ENCODE measurements at regions not wholly inside any gene's neighbourhood (a gene's known extent, or its start where the extent isn't known, plus 50 kb on each side); places are given as distances from the start of the nearest gene placed in this dataset.
A peak's percentile ranks its signal among the peaks of the same experiment; 100 is the strongest.

DNA sequence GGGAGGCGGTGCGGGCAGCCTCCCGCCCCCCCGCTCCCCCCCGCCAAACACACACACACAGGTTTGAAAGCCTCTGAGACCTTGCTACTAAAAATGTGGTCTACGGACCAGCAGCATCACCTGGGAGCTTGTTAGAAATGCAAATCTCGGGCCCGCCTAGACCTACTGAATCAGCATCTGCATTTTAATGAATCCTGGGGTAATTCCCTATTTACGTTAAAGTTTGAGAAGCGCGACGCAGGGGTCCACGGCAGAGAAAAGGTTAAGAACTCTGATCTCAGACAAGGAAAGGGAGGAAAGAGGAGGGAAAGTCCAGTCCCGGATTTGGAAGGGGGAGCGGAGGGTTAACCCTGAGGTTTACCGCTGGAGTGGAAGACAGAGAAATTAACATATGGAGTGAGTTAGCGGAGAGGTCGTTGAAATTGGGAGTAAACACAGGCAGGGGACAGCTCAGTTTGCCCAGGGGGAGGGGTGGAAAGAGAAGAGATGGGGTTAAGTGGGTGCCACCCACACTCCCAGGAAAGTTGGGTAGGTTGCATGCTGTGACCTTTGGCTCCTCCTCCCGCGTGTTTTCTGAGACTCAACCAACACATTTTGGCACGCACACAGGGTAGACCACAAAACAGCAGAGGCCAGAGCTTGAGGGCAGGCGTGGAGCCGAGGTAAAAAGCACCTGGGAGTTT, 483.6 kb downstream of the BCOR start:
- peaks cover 2% of the 10 kb centered on the region for H4K20me1 ChIP-seq (ENCODE audit: control insufficient read depth, insufficient read depth, insufficient read length)
- H3K14ac ChIP-seq (ENCODE audit: insufficient read depth, low read length), result peak overlapping the region; percentile 39; the same call in 1 of the 2 replicates
- H3K9me3 ChIP-seq (ENCODE audit: control insufficient read depth, low read depth, low read length), result no peaks in the 10 kb centered on the region
- H3K9ac ChIP-seq (ENCODE audit: extremely low read depth, insufficient read length, low read length), result no peak overlapping the region
- H2BK12ac ChIP-seq (ENCODE audit: insufficient read length, low read depth, low read length), result no peak overlapping the region
- Mint-ChIP-seq H3K36me3 (ENCODE audit: insufficient read depth in 1 of 3, low read depth in 3 of 3) (peaks cover 1 to 13% (median 4%) of the 10 kb centered on the region in 3 experiments; a peak in 4 of 7 replicates), H3K4me1 (peaks cover 53 to 54% of the 10 kb centered on the region in 2 experiments), H3K9me3 (peaks cover 72 to 75% of the 10 kb centered on the region in 2 experiments), H3K27ac (peak overlapping the region; percentile 74 to 98 (median 94)), H3K4me3 (peak overlapping the region; percentile 67 to 74), H3K27me3 (ENCODE audit: low read depth) (peaks cover 26% of the 10 kb centered on the region)
- H3K4me2 ChIP-seq (ENCODE audit: insufficient read depth, insufficient read length, low read length), result peak overlapping the region; percentile 66
- no peak overlapping the region for H2AFZ ChIP-seq (ENCODE audit: low read length)
- no peak overlapping the region for H3K56ac ChIP-seq (ENCODE audit: insufficient read length, low read depth, low read length)
- peaks cover 3% of the 10 kb centered on the region for H3K23me2 ChIP-seq (ENCODE audit: insufficient read length, low read depth, low read length, poor library complexity, severe bottlenecking)
- no peak overlapping the region for H3K18ac ChIP-seq (ENCODE audit: insufficient read length, low read depth, low read length)
- no peak overlapping the region for H3K27ac ChIP-seq (ENCODE audit: insufficient read length, low read depth, low read length)
- TF ChIP-seq, protein P1, sequence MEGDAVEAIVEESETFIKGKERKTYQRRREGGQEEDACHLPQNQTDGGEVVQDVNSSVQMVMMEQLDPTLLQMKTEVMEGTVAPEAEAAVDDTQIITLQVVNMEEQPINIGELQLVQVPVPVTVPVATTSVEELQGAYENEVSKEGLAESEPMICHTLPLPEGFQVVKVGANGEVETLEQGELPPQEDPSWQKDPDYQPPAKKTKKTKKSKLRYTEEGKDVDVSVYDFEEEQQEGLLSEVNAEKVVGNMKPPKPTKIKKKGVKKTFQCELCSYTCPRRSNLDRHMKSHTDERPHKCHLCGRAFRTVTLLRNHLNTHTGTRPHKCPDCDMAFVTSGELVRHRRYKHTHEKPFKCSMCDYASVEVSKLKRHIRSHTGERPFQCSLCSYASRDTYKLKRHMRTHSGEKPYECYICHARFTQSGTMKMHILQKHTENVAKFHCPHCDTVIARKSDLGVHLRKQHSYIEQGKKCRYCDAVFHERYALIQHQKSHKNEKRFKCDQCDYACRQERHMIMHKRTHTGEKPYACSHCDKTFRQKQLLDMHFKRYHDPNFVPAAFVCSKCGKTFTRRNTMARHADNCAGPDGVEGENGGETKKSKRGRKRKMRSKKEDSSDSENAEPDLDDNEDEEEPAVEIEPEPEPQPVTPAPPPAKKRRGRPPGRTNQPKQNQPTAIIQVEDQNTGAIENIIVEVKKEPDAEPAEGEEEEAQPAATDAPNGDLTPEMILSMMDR (conservative IDR thresholded peaks at IDR 0.05), result no peak
- H4K5ac ChIP-seq (ENCODE audit: insufficient read length, low read depth, low read length), result no peak overlapping the region
- no peaks in the 10 kb centered on the region for H3K79me2 ChIP-seq (ENCODE audit: insufficient read depth, low read length)
- H3K4me1 ChIP-seq (ENCODE audit: insufficient read depth, low read length), result peaks cover 7% of the 10 kb centered on the region; the same call in 1 of the 2 replicates
- no peak overlapping the region for H4K8ac ChIP-seq (replicated peaks; ENCODE audit: insufficient read length, low read depth, low read length)
- H2BK15ac ChIP-seq (ENCODE audit: low read depth, low read length), result no peak overlapping the region
- no peak overlapping the region for H2BK5ac ChIP-seq (ENCODE audit: insufficient read length, low read length)
- H2BK20ac ChIP-seq (ENCODE audit: low read depth, low read length, poor library complexity, severe bottlenecking), result no peak overlapping the region
- no peak overlapping the region for H3T11ph ChIP-seq (ENCODE audit: low read length)
- no peak overlapping the region for H4K91ac ChIP-seq (ENCODE audit: insufficient read length, low read depth, low read length)
- no peaks in the 10 kb centered on the region for H3K79me1 ChIP-seq (ENCODE audit: insufficient read depth, low read depth, low read length, poor library complexity, severe bottlenecking)
- H3K27me3 ChIP-seq (ENCODE audit: insufficient read depth, low read length), result no peaks in the 10 kb centered on the region; the same call in 1 of the 2 replicates
- no CpG with 5 or more reads among the region's 23 CpGs for WGBS (ENCODE audit: extremely low coverage, insufficient read length, low lambda C conversion rate)
- peak; percentile 72 for DNase-seq
- H3K4ac ChIP-seq (ENCODE audit: low read depth, low read length), result no peak overlapping the region
- no peak overlapping the region for H2AK5ac ChIP-seq (ENCODE audit: insufficient read length, low read length)
- no peak overlapping the region for H3K23ac ChIP-seq (ENCODE audit: insufficient read length, low read depth, low read length)
- H2BK120ac ChIP-seq (ENCODE audit: low read depth, low read length, poor library complexity, severe bottlenecking), result no peak overlapping the region

Measured in H9 (cell line).